LHCN-M2 (cell line): ENCODE measurements at regions not wholly inside any gene's neighbourhood (a gene's known extent, or its start where the extent isn't known, plus 50 kb on each side); places are given as distances from the start of the nearest gene placed in this dataset.
"Not testable (repeated sequence)": the region's sequence is repeated elsewhere in the genome, so short reads cannot be mapped to it uniquely, and the experiment has no call there.

Source experiments
- DNase-seq: peaks from one replicate; pipeline ENCODE4 v3.0.0-alpha.2; 2012; ENCODE audit warnings: low read depth

GRCh38 chrX:18010253-18010652 lies 149.2 kb upstream of the RAI2 start:
- no peak for DNase-seq

DNA sequence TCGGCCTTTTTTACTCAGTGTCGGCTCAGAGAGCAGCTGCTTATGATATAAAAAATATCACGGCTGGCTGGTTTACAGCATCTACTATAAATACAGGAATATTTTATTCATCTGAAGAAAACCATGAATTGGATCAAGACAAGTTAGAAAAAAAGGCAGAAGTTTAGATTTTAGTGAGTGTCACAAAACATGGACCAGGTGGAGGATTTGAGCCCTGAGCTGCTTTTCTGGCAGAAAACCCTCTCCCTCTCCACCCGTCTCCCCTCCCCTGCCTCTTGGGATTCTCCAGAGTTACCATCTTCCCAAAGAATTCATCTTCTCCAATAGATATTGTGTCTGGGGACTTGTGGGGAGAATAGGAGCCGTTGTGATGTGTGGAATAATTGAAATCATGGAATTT lies 142.8 kb upstream of the RAI2 start:
- no peak for DNase-seq

DNA sequence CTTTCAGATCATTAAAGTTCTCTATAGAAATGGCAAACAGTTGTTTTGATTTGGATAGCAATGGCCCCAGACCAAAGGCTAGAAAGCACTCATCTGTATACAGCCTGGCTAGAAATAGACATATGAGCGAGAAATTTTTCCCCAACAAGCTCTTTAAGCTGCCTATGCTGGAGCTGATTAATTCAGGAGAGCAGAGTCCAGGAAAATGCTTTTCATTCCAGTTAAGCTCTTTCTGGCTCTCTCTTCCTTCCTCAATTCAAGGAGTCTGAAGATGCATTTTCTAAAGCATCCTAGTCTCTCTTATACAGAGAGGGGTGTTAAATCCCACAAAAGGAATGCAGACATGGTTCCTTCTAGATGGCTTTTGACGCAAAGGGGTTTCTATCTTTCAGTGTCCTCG lies 141.7 kb upstream of the RAI2 start:
- no peak for DNase-seq

DNA sequence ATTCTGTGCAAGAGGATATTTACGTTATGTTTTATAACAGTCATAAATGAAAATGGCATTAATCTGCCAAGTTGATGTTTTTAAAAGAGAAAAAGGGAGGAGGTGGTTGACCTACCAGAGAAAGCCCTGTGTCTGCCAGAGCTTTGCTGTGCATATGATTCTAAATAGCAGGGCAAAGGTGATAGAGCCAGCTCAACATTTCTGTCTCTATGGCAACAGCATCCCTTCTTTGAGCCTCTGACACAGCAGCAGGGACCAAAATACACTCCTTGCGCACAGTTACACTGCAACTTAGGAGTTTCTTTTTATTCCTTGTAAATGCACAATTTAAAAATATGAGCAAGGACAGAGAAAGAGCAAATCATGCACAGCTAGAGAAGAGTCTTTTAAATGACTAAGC lies 133.3 kb upstream of the RAI2 start:
- no peak for DNase-seq

DNA sequence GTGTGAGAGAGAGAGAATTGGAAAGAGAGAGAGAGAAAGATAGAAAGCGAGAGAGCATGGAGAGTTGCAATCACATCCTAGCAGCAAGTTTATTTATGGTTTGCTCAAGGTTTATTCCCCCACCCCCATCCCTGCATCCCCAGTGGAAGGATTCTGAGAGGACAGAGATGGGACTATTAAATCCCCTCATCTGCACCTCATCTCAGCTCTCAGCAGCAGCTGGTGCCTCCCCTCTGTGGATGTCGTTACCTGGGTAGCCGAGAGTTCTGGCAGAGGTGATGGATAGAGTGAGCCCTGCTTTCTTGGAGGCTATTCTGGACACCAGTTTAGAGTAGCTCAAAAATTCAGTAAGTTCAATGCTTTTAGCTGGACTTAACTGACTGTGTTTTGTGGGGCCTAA lies 132.0 kb upstream of the RAI2 start:
- no peak for DNase-seq

DNA sequence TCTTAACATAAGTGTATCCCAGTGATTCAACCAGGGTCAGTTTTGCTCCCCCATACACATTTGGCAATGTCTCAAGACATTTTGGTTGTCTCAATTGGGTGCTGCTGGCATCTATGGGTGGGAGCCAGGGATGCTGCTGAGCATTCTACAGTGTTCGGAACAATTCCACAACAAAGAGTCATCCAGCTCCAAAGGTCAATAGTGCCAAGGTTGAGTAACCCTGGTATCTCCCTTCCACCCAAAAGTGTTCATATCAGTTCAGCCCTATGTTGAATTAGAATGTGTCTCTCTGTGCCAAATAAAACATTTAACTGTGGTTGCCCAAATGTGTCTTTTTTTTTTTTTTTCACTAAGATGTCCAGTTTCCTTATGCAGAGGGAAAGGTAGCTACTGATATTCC lies 129.4 kb upstream of the RAI2 start:
- DNase-seq: no peak

- DNase-seq: no peak
Measured at GRCh38 chrX:17987783-17988182, 126.7 kb upstream of the RAI2 start.

DNA sequence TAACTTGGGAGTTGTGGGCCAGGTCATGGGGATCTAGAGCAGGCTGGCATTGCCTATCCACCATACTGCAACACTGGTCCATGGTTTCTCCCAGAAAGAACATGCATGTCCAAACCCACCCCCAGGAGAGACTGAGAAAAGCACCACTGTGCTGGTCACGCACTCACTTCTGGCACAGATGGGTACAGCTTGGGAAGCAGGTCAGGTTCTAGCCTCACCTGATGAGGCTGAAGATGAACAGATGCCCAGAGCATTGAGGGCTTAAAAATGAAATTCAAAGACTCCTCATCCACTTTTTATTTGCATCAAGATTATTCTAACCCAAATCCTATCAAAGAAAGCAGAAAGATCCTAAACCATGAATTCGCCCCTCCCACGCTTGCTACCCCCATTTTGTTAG lies 125.9 kb upstream of the RAI2 start:
- no peak for DNase-seq

DNA sequence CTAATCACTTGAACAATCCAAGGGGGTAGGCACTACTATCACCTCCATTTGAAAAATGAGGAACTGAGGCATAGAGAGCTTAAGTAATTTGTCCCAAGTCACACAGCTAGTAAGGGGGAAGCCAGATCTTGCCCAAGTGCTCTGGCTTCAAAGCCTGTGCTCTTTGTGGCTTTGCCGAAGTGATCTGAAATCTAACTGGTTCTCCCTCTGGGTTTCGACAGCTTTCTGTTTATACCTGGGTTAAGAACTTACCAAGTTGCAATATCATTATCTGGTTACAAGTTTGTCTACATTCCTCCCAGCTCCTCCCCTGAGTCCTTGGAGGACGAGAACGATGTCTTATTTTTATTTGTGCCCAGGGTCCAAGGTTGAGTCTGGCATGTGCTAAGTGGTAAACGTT lies 125.3 kb upstream of the RAI2 start:
- no peak for DNase-seq

- DNase-seq: no peak
Measured at GRCh38 chrX:17984415-17984814, 123.3 kb upstream of the RAI2 start.

GRCh38 chrX:17983389-17983788 lies 122.3 kb upstream of the RAI2 start:
- no peak for DNase-seq

- no peak for DNase-seq
Measured at GRCh38 chrX:17977696-17978095, 116.6 kb upstream of the RAI2 start.

DNA sequence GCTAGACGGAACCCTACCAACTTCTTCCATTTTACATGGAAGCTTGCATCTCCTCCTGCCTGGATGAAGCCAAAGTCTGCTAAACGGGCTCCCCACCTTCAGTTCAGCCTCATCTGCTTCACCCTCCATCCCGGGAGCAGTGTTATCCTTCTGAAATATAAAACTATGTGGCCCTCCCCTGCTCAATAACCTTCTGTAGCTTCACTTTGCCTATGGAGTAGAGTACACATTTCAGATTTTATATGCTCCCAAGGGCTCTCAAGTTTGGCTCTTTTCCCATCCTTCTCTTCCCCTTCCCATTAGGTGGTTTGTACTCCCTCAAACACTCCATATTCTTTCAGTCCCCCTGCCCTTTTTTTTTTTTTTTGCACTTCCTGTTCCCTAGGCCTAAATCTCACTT lies 115.9 kb upstream of the RAI2 start:
- DNase-seq: no peak

GRCh38 chrX:17975349-17975748 lies 114.3 kb upstream of the RAI2 start:
- not testable (repeated sequence) for DNase-seq

DNA sequence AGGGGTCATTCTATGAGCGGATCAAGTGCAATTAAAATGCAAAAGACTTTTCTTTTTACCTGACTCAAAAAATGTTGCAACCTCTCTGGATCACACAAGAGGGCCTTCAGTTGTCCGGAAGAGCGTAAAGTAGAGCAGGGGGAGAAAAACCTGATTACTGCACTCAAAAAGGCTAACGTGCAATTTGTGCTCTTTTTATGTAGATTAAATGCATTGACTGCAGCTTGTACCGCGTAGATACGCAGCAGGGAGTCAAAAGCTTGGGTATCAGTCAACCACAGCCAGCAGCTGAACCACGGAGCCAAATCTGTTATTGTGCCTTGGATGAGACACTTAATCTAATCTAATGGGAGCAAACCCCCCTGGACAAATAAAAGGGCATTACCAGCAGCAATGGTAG lies 107.3 kb upstream of the RAI2 start:
- DNase-seq: no peak

DNA sequence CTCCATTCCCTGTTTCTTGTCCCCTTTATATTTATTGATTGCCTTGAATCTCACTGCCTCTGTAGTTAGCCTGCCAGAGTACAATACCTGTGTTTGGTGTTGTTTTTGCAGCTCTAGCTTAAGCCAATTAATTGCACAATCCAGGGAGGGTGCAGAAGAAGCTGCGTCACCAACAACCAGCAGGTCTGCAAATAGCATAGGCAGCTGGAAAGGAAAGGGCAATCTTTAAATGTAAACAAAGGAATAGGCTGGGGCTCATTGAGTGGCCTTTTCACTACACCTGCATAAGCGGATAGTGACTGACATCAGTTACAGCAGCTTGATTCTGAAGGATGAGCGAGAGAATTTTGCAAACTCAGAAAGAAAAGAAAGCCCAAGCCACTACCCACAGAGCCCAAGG lies 106.8 kb upstream of the RAI2 start:
- DNase-seq: no peak

GRCh38 chrX:17964871-17965270 lies 103.8 kb upstream of the RAI2 start:
- no peak for DNase-seq

DNA sequence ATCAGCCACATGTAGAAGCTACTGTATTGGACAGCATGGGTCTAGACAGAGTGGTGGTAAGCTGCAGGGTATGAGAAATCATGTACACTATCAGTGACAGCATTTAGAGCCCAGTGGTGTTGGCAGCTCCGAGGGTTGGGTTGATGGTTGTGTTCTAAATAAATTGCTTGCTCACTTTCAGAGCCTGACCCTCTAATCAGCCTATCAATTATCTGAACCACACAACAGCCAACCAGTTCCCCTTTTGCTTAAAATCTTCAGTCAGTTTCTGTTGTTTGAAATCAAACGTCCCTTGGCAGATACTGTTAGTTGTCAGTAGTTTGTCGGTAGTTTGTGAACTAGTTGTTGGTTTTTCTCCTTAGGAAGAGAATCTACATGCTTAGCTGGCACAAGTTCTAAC lies 99.8 kb upstream of the RAI2 start:
- no peak for DNase-seq

- peak; percentile 2 for DNase-seq
Measured at GRCh38 chrX:17944833-17945497, 83.9 kb upstream of the RAI2 start.

- not testable (repeated sequence) for DNase-seq
Measured at GRCh38 chrX:17941171-17941570, 80.1 kb upstream of the RAI2 start.

- no peak for DNase-seq
Measured at GRCh38 chrX:17939724-17940123, 78.6 kb upstream of the RAI2 start.

DNA sequence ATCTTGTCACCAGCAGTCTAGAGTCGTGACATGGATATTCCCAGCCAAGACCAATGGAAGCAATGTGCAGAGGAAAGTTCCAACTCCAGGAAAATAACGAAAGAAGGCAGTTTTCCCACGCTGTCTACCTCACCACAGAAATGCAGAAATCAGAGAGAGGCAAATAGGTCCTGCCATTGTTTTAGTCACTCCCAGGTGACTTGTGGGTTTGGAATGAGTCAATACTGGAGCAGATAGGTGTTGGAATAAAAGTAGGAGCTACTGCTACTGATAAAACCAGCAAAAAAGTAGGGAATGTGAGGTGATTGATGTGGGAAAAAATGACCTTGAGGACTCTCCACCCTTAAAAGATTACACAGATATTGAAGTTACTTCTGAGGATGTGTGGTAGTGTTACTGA lies 72.8 kb upstream of the RAI2 start:
- no peak for DNase-seq

GRCh38 chrX:17932781-17933180 lies 71.7 kb upstream of the RAI2 start:
- DNase-seq: no peak

DNA sequence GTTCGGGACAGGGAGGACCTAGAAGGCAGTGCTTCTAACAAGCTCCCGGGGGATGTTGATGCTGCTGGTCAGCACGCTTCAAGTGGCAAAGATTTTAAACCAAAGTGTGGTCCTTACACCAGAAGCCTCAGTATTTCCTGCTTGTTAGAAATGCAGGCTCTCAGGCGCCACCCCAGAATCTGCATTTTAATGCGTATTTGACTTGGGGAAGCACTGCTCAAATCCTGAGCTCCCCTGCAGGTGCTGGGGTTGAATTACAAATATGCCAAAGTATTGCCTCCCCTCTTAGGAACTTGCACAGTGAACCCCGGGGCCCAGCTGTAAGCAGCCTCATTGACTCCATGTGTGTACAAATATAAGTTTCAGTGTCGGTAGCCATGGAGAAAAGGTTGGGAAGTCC lies 70.8 kb upstream of the RAI2 start:
- DNase-seq: no peak
